BE2C (cell line): ENCODE measurements at regions not wholly inside any gene's neighbourhood (a gene's known extent, or its start where the extent isn't known, plus 50 kb on each side); places are given as distances from the start of the nearest gene placed in this dataset.
A peak's percentile ranks its signal among the peaks of the same experiment; 100 is the strongest.

ENCODE experiments used
- DNase-seq: peaks from one replicate; pipeline ENCODE4 v3.0.0-alpha.2; 2020
- H3K27me3 ChIP-seq: fragments of 250-450 bp; sonication (Bioruptor Pico); 2 replicates; pipeline ENCODE4 v1.5.1; 2020; ENCODE audit warnings: mild to moderate bottlenecking
- H3K36me3 ChIP-seq: fragments of 250-450 bp; sonication (Bioruptor Pico); 2 replicates; pipeline ENCODE4 v1.5.1; 2020; ENCODE audit warnings: mild to moderate bottlenecking
- H3K4me1 ChIP-seq: fragments of 250-450 bp; sonication (Bioruptor Pico); 2 replicates; pipeline ENCODE4 v1.5.1; 2020
- H3K4me3 ChIP-seq: 2 replicates; pipeline ENCODE4 v1.5.1; 2011; ENCODE audit warnings: low read depth, low read length
- H3K9me3 ChIP-seq: fragments of 250-450 bp; sonication (Bioruptor Pico); 2 replicates; pipeline ENCODE4 v1.5.1; 2020
- CTCF ChIP-seq: IDR thresholded peaks from 2 replicates; pipeline ENCODE4 v1.5.1; 2012; ENCODE audit warnings: mild to moderate bottlenecking, low read depth, low read length

- no peak for DNase-seq
- H3K4me1 ChIP-seq, result peaks cover 4% of the 10 kb centered on the region; the same call in 1 of the 2 replicates
- no peaks in the 10 kb centered on the region for H3K9me3 ChIP-seq
- TF ChIP-seq CTCF, result no peak
- no peaks in the 10 kb centered on the region for H3K36me3 ChIP-seq
- no peak overlapping the region for H3K4me3 ChIP-seq
- no peaks in the 10 kb centered on the region for H3K27me3 ChIP-seq
Observed at GRCh38 chr2:13649918-13650317, 933.2 kb downstream of the TRIB2 start.

- DNase-seq, result peak; percentile 39
- TF ChIP-seq CTCF, result peak; percentile 55
- H3K4me1 ChIP-seq, result peaks cover 4% of the 10 kb centered on the region; the same call in 1 of the 2 replicates
- no peaks in the 10 kb centered on the region for H3K27me3 ChIP-seq
- no peaks in the 10 kb centered on the region for H3K9me3 ChIP-seq
- no peak overlapping the region for H3K4me3 ChIP-seq
- H3K36me3 ChIP-seq, result no peaks in the 10 kb centered on the region
Observed at GRCh38 chr2:13650586-13651180, 933.9 kb downstream of the TRIB2 start.

GRCh38 chr2:13651684-13652131 is 935.0 kb downstream of the TRIB2 start:
- Histone ChIP-seq H3K36me3 (no peaks in the 10 kb centered on the region), H3K9me3 (no peaks in the 10 kb centered on the region), H3K4me3 (no peak overlapping the region), H3K27me3 (no peaks in the 10 kb centered on the region), H3K4me1 (peaks cover 4% of the 10 kb centered on the region; the same call in 1 of the 2 replicates)
- no peak for TF ChIP-seq CTCF
- DNase-seq, result no peak

GRCh38 chr2:13652531-13653313 is 936.0 kb downstream of the TRIB2 start:
- DNase-seq, result peak; percentile 27
- Histone ChIP-seq H3K27me3 (no peaks in the 10 kb centered on the region), H3K36me3 (no peaks in the 10 kb centered on the region), H3K4me1 (peaks cover 4% of the 10 kb centered on the region; the same call in 1 of the 2 replicates), H3K9me3 (no peaks in the 10 kb centered on the region), H3K4me3 (no peak overlapping the region)
- TF ChIP-seq CTCF, result no peak

GRCh38 chr2:13654416-13654815 is 937.7 kb downstream of the TRIB2 start:
- Histone ChIP-seq H3K27me3 (no peaks in the 10 kb centered on the region), H3K36me3 (no peaks in the 10 kb centered on the region), H3K4me3 (no peak overlapping the region), H3K4me1 (peaks cover 4% of the 10 kb centered on the region; the same call in 1 of the 2 replicates), H3K9me3 (no peaks in the 10 kb centered on the region)
- TF ChIP-seq CTCF, result no peak
- no peak for DNase-seq

- Histone ChIP-seq H3K9me3 (no peaks in the 10 kb centered on the region), H3K27me3 (no peaks in the 10 kb centered on the region), H3K36me3 (no peaks in the 10 kb centered on the region), H3K4me1 (no peaks in the 10 kb centered on the region; the same call in 1 of the 2 replicates), H3K4me3 (no peak overlapping the region)
- DNase-seq, result no peak
- TF ChIP-seq CTCF, result no peak
Observed at GRCh38 chr2:13660231-13660630, 943.5 kb downstream of the TRIB2 start.
